HL-60 (cell line): ENCODE measurements at regions not wholly inside any gene's neighbourhood (a gene's known extent, or its start where the extent isn't known, plus 50 kb on each side); places are given as distances from the start of the nearest gene placed in this dataset.

Experiments used
- DNase-seq, 2 experiments: peaks; one replicate each; pipeline ENCODE4 v3.0.0-alpha.2; 2010 to 2020; ENCODE audit warnings: low read depth in 1 of 2, low spot score in 1 of 2
- H3K27ac ChIP-seq: fragments of 250-450 bp; sonication (Bioruptor Pico); replicated peaks from 2 replicates; pipeline ENCODE4 v1.5.1; 2020; ENCODE audit warnings: mild to moderate bottlenecking, moderate library complexity
- H3K27me3 ChIP-seq: fragments of 250-450 bp; sonication (Bioruptor Pico); 2 replicates; pipeline ENCODE4 v1.5.1; 2021; ENCODE audit warnings: mild to moderate bottlenecking, moderate library complexity; ENCODE audit not compliant: insufficient read depth, poor library complexity, severe bottlenecking
- H3K4me3 ChIP-seq: replicated peaks from 2 replicates; pipeline ENCODE4 v1.5.1; 2011; ENCODE audit warnings: mild to moderate bottlenecking, control low read depth, low read length; ENCODE audit not compliant: insufficient read depth
- GABPA ChIP-seq: IDR thresholded peaks from 2 replicates; pipeline ENCODE4 v1.6.1; 2012; ENCODE audit warnings: low read depth
- POLR2AphosphoS5 ChIP-seq: IDR thresholded peaks from 2 replicates; pipeline ENCODE4 v1.6.1; 2012; ENCODE audit warnings: low read depth
- SPI1 ChIP-seq: IDR thresholded peaks from 2 replicates; pipeline ENCODE4 v1.6.1; 2012; ENCODE audit warnings: low read depth, mild to moderate bottlenecking, borderline replicate concordance
- TF ChIP-seq, protein P1 (sequence below): IDR thresholded peaks from one replicate; pipeline ENCODE4 v1.5.1; 2011; ENCODE audit warnings: low read length, control low read depth, inconsistent platforms; ENCODE audit not compliant: insufficient read depth
- TF ChIP-seq, protein P2 (sequence below): IDR thresholded peaks from 2 replicates; pipeline ENCODE4 v1.6.1; 2012; ENCODE audit warnings: low read depth; ENCODE audit not compliant: insufficient replicate concordance

DNA sequence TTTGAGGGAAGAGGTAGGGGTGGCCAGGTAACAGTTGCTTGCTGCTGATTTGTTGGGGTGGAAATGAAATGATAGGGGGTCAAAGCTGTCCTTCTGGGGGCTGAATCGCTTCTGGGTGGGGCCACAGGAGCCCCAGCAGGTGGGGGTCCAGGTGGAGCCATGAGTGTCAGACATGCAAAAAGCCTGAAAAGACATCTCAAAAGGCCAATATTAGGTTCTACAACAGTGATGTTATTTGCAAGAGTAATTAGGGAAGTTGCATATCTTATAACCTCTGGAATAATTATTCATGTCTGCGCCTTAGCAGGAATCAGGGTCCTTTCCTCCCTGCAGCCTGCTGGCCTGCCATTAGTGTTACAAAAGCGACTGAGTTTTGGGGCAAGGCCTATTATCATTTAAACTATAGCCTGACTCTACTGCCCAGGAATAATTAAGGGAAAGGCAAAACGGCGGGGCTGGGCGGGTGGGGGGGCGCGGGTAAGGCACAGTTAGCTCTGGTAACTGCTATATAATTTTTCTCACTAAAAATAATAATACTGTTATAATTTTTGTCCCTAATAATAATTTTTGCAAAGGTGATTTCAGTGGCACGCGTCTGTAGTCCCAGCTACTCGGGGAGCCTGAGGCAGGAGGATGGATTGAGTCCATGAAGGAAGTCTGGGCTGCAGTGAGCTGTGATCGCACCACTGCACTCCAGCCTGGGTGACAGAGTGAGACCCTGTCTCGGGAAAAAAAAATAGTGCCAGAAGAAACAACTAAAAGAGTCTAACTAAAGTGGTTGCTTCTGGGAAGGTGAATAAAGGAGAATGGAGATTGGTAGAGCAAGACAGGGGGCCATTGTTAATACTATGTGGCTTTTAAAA, 145.7 kb downstream of the MAGEB17 start:
- TF ChIP-seq, protein P1, sequence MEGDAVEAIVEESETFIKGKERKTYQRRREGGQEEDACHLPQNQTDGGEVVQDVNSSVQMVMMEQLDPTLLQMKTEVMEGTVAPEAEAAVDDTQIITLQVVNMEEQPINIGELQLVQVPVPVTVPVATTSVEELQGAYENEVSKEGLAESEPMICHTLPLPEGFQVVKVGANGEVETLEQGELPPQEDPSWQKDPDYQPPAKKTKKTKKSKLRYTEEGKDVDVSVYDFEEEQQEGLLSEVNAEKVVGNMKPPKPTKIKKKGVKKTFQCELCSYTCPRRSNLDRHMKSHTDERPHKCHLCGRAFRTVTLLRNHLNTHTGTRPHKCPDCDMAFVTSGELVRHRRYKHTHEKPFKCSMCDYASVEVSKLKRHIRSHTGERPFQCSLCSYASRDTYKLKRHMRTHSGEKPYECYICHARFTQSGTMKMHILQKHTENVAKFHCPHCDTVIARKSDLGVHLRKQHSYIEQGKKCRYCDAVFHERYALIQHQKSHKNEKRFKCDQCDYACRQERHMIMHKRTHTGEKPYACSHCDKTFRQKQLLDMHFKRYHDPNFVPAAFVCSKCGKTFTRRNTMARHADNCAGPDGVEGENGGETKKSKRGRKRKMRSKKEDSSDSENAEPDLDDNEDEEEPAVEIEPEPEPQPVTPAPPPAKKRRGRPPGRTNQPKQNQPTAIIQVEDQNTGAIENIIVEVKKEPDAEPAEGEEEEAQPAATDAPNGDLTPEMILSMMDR, result no peak
- TF ChIP-seq, protein P2, sequence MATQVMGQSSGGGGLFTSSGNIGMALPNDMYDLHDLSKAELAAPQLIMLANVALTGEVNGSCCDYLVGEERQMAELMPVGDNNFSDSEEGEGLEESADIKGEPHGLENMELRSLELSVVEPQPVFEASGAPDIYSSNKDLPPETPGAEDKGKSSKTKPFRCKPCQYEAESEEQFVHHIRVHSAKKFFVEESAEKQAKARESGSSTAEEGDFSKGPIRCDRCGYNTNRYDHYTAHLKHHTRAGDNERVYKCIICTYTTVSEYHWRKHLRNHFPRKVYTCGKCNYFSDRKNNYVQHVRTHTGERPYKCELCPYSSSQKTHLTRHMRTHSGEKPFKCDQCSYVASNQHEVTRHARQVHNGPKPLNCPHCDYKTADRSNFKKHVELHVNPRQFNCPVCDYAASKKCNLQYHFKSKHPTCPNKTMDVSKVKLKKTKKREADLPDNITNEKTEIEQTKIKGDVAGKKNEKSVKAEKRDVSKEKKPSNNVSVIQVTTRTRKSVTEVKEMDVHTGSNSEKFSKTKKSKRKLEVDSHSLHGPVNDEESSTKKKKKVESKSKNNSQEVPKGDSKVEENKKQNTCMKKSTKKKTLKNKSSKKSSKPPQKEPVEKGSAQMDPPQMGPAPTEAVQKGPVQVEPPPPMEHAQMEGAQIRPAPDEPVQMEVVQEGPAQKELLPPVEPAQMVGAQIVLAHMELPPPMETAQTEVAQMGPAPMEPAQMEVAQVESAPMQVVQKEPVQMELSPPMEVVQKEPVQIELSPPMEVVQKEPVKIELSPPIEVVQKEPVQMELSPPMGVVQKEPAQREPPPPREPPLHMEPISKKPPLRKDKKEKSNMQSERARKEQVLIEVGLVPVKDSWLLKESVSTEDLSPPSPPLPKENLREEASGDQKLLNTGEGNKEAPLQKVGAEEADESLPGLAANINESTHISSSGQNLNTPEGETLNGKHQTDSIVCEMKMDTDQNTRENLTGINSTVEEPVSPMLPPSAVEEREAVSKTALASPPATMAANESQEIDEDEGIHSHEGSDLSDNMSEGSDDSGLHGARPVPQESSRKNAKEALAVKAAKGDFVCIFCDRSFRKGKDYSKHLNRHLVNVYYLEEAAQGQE, result no peak
- TF ChIP-seq GABPA, result no peak
- no peak for TF ChIP-seq POLR2AphosphoS5
- no peak for TF ChIP-seq SPI1
- no peak for DNase-seq
- Histone ChIP-seq H3K27ac (no peak overlapping the region), H3K4me3 (no peak overlapping the region), H3K27me3 (no peaks in the 10 kb centered on the region)

DNA sequence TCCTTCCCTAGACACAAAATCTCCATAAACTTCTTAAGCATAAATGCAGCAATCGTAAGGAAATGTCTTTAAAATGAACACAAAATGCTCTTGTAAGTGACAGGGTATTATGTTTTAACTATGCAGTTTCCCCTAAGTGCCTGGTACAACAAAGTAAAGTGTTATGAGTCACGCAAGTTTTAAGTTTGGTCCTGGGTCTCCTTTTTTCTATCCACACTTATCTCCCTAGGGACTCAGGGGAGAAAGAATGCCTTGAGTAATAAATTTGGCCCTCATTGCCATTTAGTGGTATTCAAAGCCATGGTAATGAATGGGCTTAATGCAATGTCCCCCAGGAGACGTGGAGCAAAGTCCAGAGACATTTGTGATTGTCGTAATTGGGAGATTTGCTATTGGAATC, 149.1 kb downstream of the MAGEB17 start:
- Histone ChIP-seq H3K27me3 (no peaks in the 10 kb centered on the region), H3K4me3 (no peak overlapping the region), H3K27ac (no peak overlapping the region)
- no peak for DNase-seq
- TF ChIP-seq, protein P2, result no peak
- TF ChIP-seq POLR2AphosphoS5 (no peak), GABPA (no peak), SPI1 (no peak)
- TF ChIP-seq, protein P1, result no peak

DNA sequence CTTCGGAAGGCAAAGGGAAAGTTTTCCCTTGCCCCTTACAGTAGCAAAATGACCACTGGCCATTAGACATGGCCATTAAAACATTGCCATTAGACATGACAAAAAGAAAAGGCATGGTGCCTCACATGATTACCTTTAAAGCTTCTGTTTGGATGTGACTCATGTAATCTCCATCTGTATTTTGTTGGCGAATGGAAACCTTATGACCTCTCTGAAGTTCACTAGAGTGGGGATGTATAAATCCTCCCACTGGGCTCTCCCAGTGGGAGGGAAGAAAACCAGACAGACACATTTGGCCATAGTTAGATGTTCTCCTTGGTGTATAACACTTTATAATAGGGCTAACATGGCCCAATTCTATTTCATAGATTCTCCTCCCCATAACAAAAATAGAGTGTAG, 152.6 kb downstream of the MAGEB17 start:
- Histone ChIP-seq H3K27me3 (no peaks in the 10 kb centered on the region), H3K27ac (no peak overlapping the region), H3K4me3 (no peak overlapping the region)
- TF ChIP-seq, protein P1, result no peak
- TF ChIP-seq, protein P2, result no peak
- TF ChIP-seq GABPA (no peak), POLR2AphosphoS5 (no peak), SPI1 (no peak)
- no peak for DNase-seq
